Vagina (tissue), 2 donors: ENCODE measurements at regions not wholly inside any gene's neighbourhood (a gene's known extent, or its start where the extent isn't known, plus 50 kb on each side); places are given as distances from the start of the nearest gene placed in this dataset.

Source experiments
- CTCF ChIP-seq, 3 experiments: fragments of 450-650 bp in 2 of 3; fragments of 200-600 bp in 1 of 3; sonication (generic) in 1 of 3; IDR thresholded peaks; one replicate each; pipeline ENCODE4 v1.5.1; 2017 to 2019; ENCODE audit warnings: antibody characterized with exemption in 3 of 3, mild to moderate bottlenecking in 2 of 3, moderate library complexity in 2 of 3
- POLR2A ChIP-seq, 2 donors: fragments of 450-650 bp; IDR thresholded peaks; one replicate each; pipeline ENCODE4 v1.6.1; 2017; ENCODE audit warnings: antibody characterized with exemption in 2 of 2, mild to moderate bottlenecking in 2 of 2, moderate library complexity in 2 of 2

GRCh38 chr5:54655266-54655665 lies 137.7 kb downstream of the SNX18 start:
- TF ChIP-seq CTCF (IDR thresholded peaks at IDR 0.05) = no peak
- TF ChIP-seq POLR2A (IDR thresholded peaks at IDR 0.05) = no peak
